ENCODE measurements at regions not wholly inside any gene's neighbourhood (a gene's known extent, or its start where the extent isn't known, plus 50 kb on each side); places are given as distances from the start of the nearest gene placed in this dataset.

GRCh38 chr4:20418861-20419451 is 167.3 kb downstream of the SLIT2 start:
- Histone ChIP-seq H3K9me3 (replicated peaks in 1 of 3) (no peaks in the 10 kb centered on the region), H3K4me3 (peak overlapping the region in 2 of 4 donors; percentile 3 to 58), H3K4me1 (replicated peaks in 1 of 2) (peaks cover 0 to 5% of the 10 kb centered on the region in 2 donors), H3K27me3 (no peaks in the 10 kb centered on the region), H3K27ac (no peak overlapping the region), H3K36me3 (replicated peaks in 1 of 2) (no peaks in the 10 kb centered on the region)
- 4 to 10% (median 9%) methylated on average over 4 of the region's 4 CpGs for WGBS, 4 donors
- peak in 2 of 7 donors; percentile 14 to 27 for DNase-seq
- intact Hi-C loops (cut with DNase I), result no loop called here
- TF ChIP-seq POLR2A (IDR thresholded peaks at IDR 0.05), result no peak
- peak; percentile 33 to 65 (median 53) for TF ChIP-seq CTCF (IDR thresholded peaks at IDR 0.05)

GRCh38 chr4:20420916-20421602 is 169.4 kb downstream of the SLIT2 start:
- Histone ChIP-seq H3K4me1 (replicated peaks in 1 of 2) (peaks cover 0 to 5% of the 10 kb centered on the region in 2 donors), H3K9me3 (replicated peaks in 1 of 3) (no peaks in the 10 kb centered on the region), H3K27me3 (no peaks in the 10 kb centered on the region), H3K4me3 (no peak overlapping the region), H3K36me3 (replicated peaks in 1 of 2) (no peaks in the 10 kb centered on the region), H3K27ac (no peak overlapping the region)
- no peak for TF ChIP-seq POLR2A (IDR thresholded peaks at IDR 0.05)
- TF ChIP-seq CTCF (IDR thresholded peaks at IDR 0.05), result no peak
- no peak for DNase-seq
- WGBS, 4 donors, result 68 to 81% (median 80%) methylated on average over 3 of the region's 3 CpGs
- intact Hi-C loops (cut with DNase I), result loop anchor here (5.0 to 10.0 kb wide), 2 partner anchors 121 to 264 kb away; no protein-coding TSS in a partner anchor

GRCh38 chr4:20421603-20421985 is 169.9 kb downstream of the SLIT2 start:
- intact Hi-C loops (cut with DNase I), result loop anchor here (5.0 to 10.0 kb wide), 2 partner anchors 121 to 263 kb away; no protein-coding TSS in a partner anchor
- 78 to 85% (median 82%) methylated on average over 3 of the region's 3 CpGs for WGBS, 4 donors
- H3K9me3 ChIP-seq (replicated peaks in 1 of 3), result no peaks in the 10 kb centered on the region
- no peaks in the 10 kb centered on the region for H3K36me3 ChIP-seq (replicated peaks in 1 of 2)
- peaks cover 0 to 5% of the 10 kb centered on the region in 2 donors for H3K4me1 ChIP-seq (replicated peaks in 1 of 2)
- no peak for DNase-seq
- H3K27me3 ChIP-seq, result no peaks in the 10 kb centered on the region
- no peak overlapping the region for H3K4me3 ChIP-seq
- TF ChIP-seq POLR2A (IDR thresholded peaks at IDR 0.05) (no peak), CTCF (IDR thresholded peaks at IDR 0.05) (no peak)
- no peak overlapping the region for H3K27ac ChIP-seq

- intact Hi-C loops (cut with DNase I), result loop anchor here (5.0 to 10.0 kb wide), 2 partner anchors 120 to 262 kb away; no protein-coding TSS in a partner anchor
- H3K4me3 ChIP-seq, result no peak overlapping the region
- TF ChIP-seq CTCF (IDR thresholded peaks at IDR 0.05) (peak; percentile 50 to 79 (median 73)), POLR2A (IDR thresholded peaks at IDR 0.05) (no peak)
- no peaks in the 10 kb centered on the region for H3K9me3 ChIP-seq (replicated peaks in 1 of 3)
- WGBS, 4 donors, result 20 to 34% (median 25%) methylated on average over 2 of the region's 2 CpGs
- DNase-seq, result peak; percentile 38 to 78 (median 58)
- peaks cover 0 to 5% of the 10 kb centered on the region in 2 donors for H3K4me1 ChIP-seq (replicated peaks in 1 of 2)
- H3K36me3 ChIP-seq (replicated peaks in 1 of 2), result no peaks in the 10 kb centered on the region
- no peak overlapping the region for H3K27ac ChIP-seq
- no peaks in the 10 kb centered on the region for H3K27me3 ChIP-seq
Observed at GRCh38 chr4:20422398-20422797, 170.7 kb downstream of the SLIT2 start.
